Fibroblast of pulmonary artery (primary cell): ENCODE measurements at regions not wholly inside any gene's neighbourhood (a gene's known extent, or its start where the extent isn't known, plus 50 kb on each side); places are given as distances from the start of the nearest gene placed in this dataset.

ENCODE experiments used
- DNase-seq: peaks from one replicate; pipeline ENCODE4 v3.0.0-alpha.2; 2010; ENCODE audit warnings: low read depth
- H3K4me3 ChIP-seq: replicated peaks from 2 replicates; pipeline ENCODE4 v1.5.1; 2011; ENCODE audit warnings: low read depth, mild to moderate bottlenecking, control low read depth, low read length, moderate library complexity
- CTCF ChIP-seq: IDR thresholded peaks from 2 replicates; pipeline ENCODE4 v1.5.1; 2011; ENCODE audit warnings: mild to moderate bottlenecking, control low read depth, low read length, inconsistent platforms; ENCODE audit errors: missing control alignments

GRCh38 chr5:4868140-4868735, 271.9 kb upstream of the ADAMTS16 start:
- DNase-seq = peak; percentile 24
- no peak overlapping the region for H3K4me3 ChIP-seq
- TF ChIP-seq CTCF = peak; percentile 67

GRCh38 chr5:4873652-4874051, 266.5 kb upstream of the ADAMTS16 start:
- no peak overlapping the region for H3K4me3 ChIP-seq
- TF ChIP-seq CTCF = no peak
- no peak for DNase-seq

- no peak for DNase-seq
- no peak overlapping the region for H3K4me3 ChIP-seq
- no peak for TF ChIP-seq CTCF
Observed at GRCh38 chr5:4874097-4874496, 266.0 kb upstream of the ADAMTS16 start.

GRCh38 chr5:4875942-4876341, 264.2 kb upstream of the ADAMTS16 start:
- no peak overlapping the region for H3K4me3 ChIP-seq
- DNase-seq = no peak
- TF ChIP-seq CTCF = no peak

- TF ChIP-seq CTCF = no peak
- DNase-seq = no peak
Observed at GRCh38 chr5:4876804-4877203, 263.3 kb upstream of the ADAMTS16 start.

GRCh38 chr5:4877579-4877978, 262.6 kb upstream of the ADAMTS16 start:
- no peak for TF ChIP-seq CTCF
- H3K4me3 ChIP-seq = no peak overlapping the region
- no peak for DNase-seq

More at GRCh38 chr5:4876804-4877203, 263.3 kb upstream of the ADAMTS16 start:
- no peak overlapping the region for H3K4me3 ChIP-seq

GRCh38 chr5:4879075-4879474, 261.1 kb upstream of the ADAMTS16 start:
- DNase-seq = no peak
- no peak for TF ChIP-seq CTCF
- H3K4me3 ChIP-seq = no peak overlapping the region
